ENCODE measurements at regions not wholly inside any gene's neighbourhood (a gene's known extent, or its start where the extent isn't known, plus 50 kb on each side); places are given as distances from the start of the nearest gene placed in this dataset.

GRCh38 chr12:105946493-105946901 is 192.3 kb downstream of the NUAK1 start:
- H3K4me3 Mint-ChIP-seq = no peak overlapping the region
- peaks cover 4% of the 10 kb centered on the region for H3K27me3 Mint-ChIP-seq
- no peaks in the 10 kb centered on the region for H3K36me3 Mint-ChIP-seq (ENCODE audit: low read depth)
- H3K9me3 ChIP-seq (ENCODE audit: control insufficient read depth, low read length, poor library complexity, severe bottlenecking) = no peaks in the 10 kb centered on the region
- DNase-seq = no peak
- ATAC-seq = no peak
- H3K27ac Mint-ChIP-seq = no peak overlapping the region
- H3K4me1 Mint-ChIP-seq = no peaks in the 10 kb centered on the region

GRCh38 chr12:105947906-105948305 is 190.8 kb downstream of the NUAK1 start:
- DNase-seq = no peak
- ATAC-seq = no peak
- Mint-ChIP-seq H3K36me3 (ENCODE audit: low read depth) (no peaks in the 10 kb centered on the region), H3K27me3 (peaks cover 4% of the 10 kb centered on the region), H3K4me1 (no peaks in the 10 kb centered on the region), H3K4me3 (no peak overlapping the region), H3K27ac (no peak overlapping the region)
- H3K9me3 ChIP-seq (ENCODE audit: control insufficient read depth, low read length, poor library complexity, severe bottlenecking) = no peaks in the 10 kb centered on the region

- no peak overlapping the region for H3K27ac Mint-ChIP-seq
- no peak for ATAC-seq
- no peak overlapping the region for H3K4me3 Mint-ChIP-seq
- no peak for DNase-seq
- H3K4me1 Mint-ChIP-seq = no peaks in the 10 kb centered on the region
- no peaks in the 10 kb centered on the region for H3K9me3 ChIP-seq (ENCODE audit: control insufficient read depth, low read length, poor library complexity, severe bottlenecking)
- peaks cover 4% of the 10 kb centered on the region for H3K27me3 Mint-ChIP-seq
- H3K36me3 Mint-ChIP-seq (ENCODE audit: low read depth) = no peaks in the 10 kb centered on the region
Observed at GRCh38 chr12:105948331-105948730, 190.4 kb downstream of the NUAK1 start.

GRCh38 chr12:105949391-105949790 is 189.4 kb downstream of the NUAK1 start:
- H3K9me3 ChIP-seq (ENCODE audit: control insufficient read depth, low read length, poor library complexity, severe bottlenecking) = no peaks in the 10 kb centered on the region
- H3K27me3 Mint-ChIP-seq = peaks cover 4% of the 10 kb centered on the region
- H3K27ac Mint-ChIP-seq = no peak overlapping the region
- no peak for DNase-seq
- no peak for ATAC-seq
- H3K36me3 Mint-ChIP-seq (ENCODE audit: low read depth) = no peaks in the 10 kb centered on the region
- no peak overlapping the region for H3K4me3 Mint-ChIP-seq
- H3K4me1 Mint-ChIP-seq = no peaks in the 10 kb centered on the region

GRCh38 chr12:105951732-105952131 is 187.0 kb downstream of the NUAK1 start:
- H3K9me3 ChIP-seq (ENCODE audit: control insufficient read depth, low read length, poor library complexity, severe bottlenecking) = no peaks in the 10 kb centered on the region
- Mint-ChIP-seq H3K4me1 (no peaks in the 10 kb centered on the region), H3K36me3 (ENCODE audit: low read depth) (no peaks in the 10 kb centered on the region), H3K4me3 (no peak overlapping the region), H3K27ac (no peak overlapping the region), H3K27me3 (peaks cover 16% of the 10 kb centered on the region)
- no peak for DNase-seq
- no peak for ATAC-seq

GRCh38 chr12:105954951-105955931 is 183.5 kb downstream of the NUAK1 start:
- no peak overlapping the region for H3K27ac Mint-ChIP-seq

GRCh38 chr12:105955976-105956375 is 182.8 kb downstream of the NUAK1 start:
- H3K4me3 Mint-ChIP-seq = no peak overlapping the region
- ATAC-seq = no peak
- no peak overlapping the region for H3K27ac Mint-ChIP-seq
- no peaks in the 10 kb centered on the region for H3K4me1 Mint-ChIP-seq
- peaks cover 2% of the 10 kb centered on the region for H3K36me3 Mint-ChIP-seq (ENCODE audit: low read depth)
- peaks cover 23% of the 10 kb centered on the region for H3K27me3 Mint-ChIP-seq
- DNase-seq = no peak
- no peaks in the 10 kb centered on the region for H3K9me3 ChIP-seq (ENCODE audit: control insufficient read depth, low read length, poor library complexity, severe bottlenecking)

More at GRCh38 chr12:105954951-105955931, 183.5 kb downstream of the NUAK1 start:
- no peaks in the 10 kb centered on the region for H3K9me3 ChIP-seq (ENCODE audit: control insufficient read depth, low read length, poor library complexity, severe bottlenecking)
- Mint-ChIP-seq H3K4me3 (no peak overlapping the region), H3K36me3 (ENCODE audit: low read depth) (peaks cover 2% of the 10 kb centered on the region), H3K4me1 (no peaks in the 10 kb centered on the region), H3K27me3 (peaks cover 22% of the 10 kb centered on the region)
- no peak for DNase-seq
- no peak for ATAC-seq

- Mint-ChIP-seq H3K4me3 (no peak overlapping the region), H3K4me1 (no peaks in the 10 kb centered on the region), H3K27ac (no peak overlapping the region), H3K36me3 (ENCODE audit: low read depth) (peaks cover 2% of the 10 kb centered on the region), H3K27me3 (peaks cover 29% of the 10 kb centered on the region)
- DNase-seq (no peak), ATAC-seq (no peak)
- no peaks in the 10 kb centered on the region for H3K9me3 ChIP-seq (ENCODE audit: control insufficient read depth, low read length, poor library complexity, severe bottlenecking)
Observed at GRCh38 chr12:105956662-105957457, 181.9 kb downstream of the NUAK1 start.

- H3K9me3 ChIP-seq (ENCODE audit: control insufficient read depth, low read length, poor library complexity, severe bottlenecking) = no peaks in the 10 kb centered on the region
- no peaks in the 10 kb centered on the region for H3K4me1 Mint-ChIP-seq
- DNase-seq (no peak), ATAC-seq (no peak)
- peaks cover 2% of the 10 kb centered on the region for H3K36me3 Mint-ChIP-seq (ENCODE audit: low read depth)
- H3K27me3 Mint-ChIP-seq = peaks cover 25% of the 10 kb centered on the region
- H3K4me3 Mint-ChIP-seq = no peak overlapping the region
- H3K27ac Mint-ChIP-seq = no peak overlapping the region
Observed at GRCh38 chr12:105960319-105961083, 178.3 kb downstream of the NUAK1 start.

GRCh38 chr12:105961821-105962671 is 176.7 kb downstream of the NUAK1 start:
- no peak for ATAC-seq
- DNase-seq = no peak
- Mint-ChIP-seq H3K4me1 (no peaks in the 10 kb centered on the region), H3K27me3 (peaks cover 12% of the 10 kb centered on the region), H3K27ac (no peak overlapping the region), H3K36me3 (ENCODE audit: low read depth) (peaks cover 2% of the 10 kb centered on the region), H3K4me3 (no peak overlapping the region)
- no peaks in the 10 kb centered on the region for H3K9me3 ChIP-seq (ENCODE audit: control insufficient read depth, low read length, poor library complexity, severe bottlenecking)

- Mint-ChIP-seq H3K4me3 (no peak overlapping the region), H3K27me3 (no peaks in the 10 kb centered on the region), H3K27ac (no peak overlapping the region), H3K4me1 (no peaks in the 10 kb centered on the region), H3K36me3 (ENCODE audit: low read depth) (no peaks in the 10 kb centered on the region)
- ATAC-seq = no peak
- DNase-seq = no peak
- H3K9me3 ChIP-seq (ENCODE audit: control insufficient read depth, low read length, poor library complexity, severe bottlenecking) = no peaks in the 10 kb centered on the region
Observed at GRCh38 chr12:105967038-105967776, 171.5 kb downstream of the NUAK1 start.

- H3K27me3 Mint-ChIP-seq = no peaks in the 10 kb centered on the region
- ATAC-seq = no peak
- no peaks in the 10 kb centered on the region for H3K4me1 Mint-ChIP-seq
- H3K4me3 Mint-ChIP-seq = no peak overlapping the region
- DNase-seq = no peak
- H3K36me3 Mint-ChIP-seq (ENCODE audit: low read depth) = no peaks in the 10 kb centered on the region
- no peak overlapping the region for H3K27ac Mint-ChIP-seq
- no peaks in the 10 kb centered on the region for H3K9me3 ChIP-seq (ENCODE audit: control insufficient read depth, low read length, poor library complexity, severe bottlenecking)
Observed at GRCh38 chr12:105968025-105968424, 170.7 kb downstream of the NUAK1 start.
